Ishikawa (cell line): ENCODE measurements at regions not wholly inside any gene's neighbourhood (a gene's known extent, or its start where the extent isn't known, plus 50 kb on each side); places are given as distances from the start of the nearest gene placed in this dataset.

Experiments used
- CREB1 ChIP-seq: IDR thresholded peaks from 2 replicates; pipeline ENCODE4 v1.6.1; 2012; ENCODE audit warnings: low read depth
- EGR1 ChIP-seq: IDR thresholded peaks from 2 replicates; pipeline ENCODE4 v1.6.1; 2012
- EP300 ChIP-seq: IDR thresholded peaks from 2 replicates; pipeline ENCODE4 v1.6.1; 2012; ENCODE audit warnings: borderline replicate concordance
- FOXM1 ChIP-seq: IDR thresholded peaks from 2 replicates; pipeline ENCODE4 v1.6.1; 2012; ENCODE audit warnings: low read depth, borderline replicate concordance
- NFIC ChIP-seq: IDR thresholded peaks from 2 replicates; pipeline ENCODE4 v1.6.1; 2012
- RAD21 ChIP-seq: IDR thresholded peaks from 2 replicates; pipeline ENCODE4 v1.6.1; 2012; ENCODE audit warnings: low read depth
- TAF1 ChIP-seq: IDR thresholded peaks from 2 replicates; pipeline ENCODE4 v1.6.1; 2012; ENCODE audit warnings: low read depth, mild to moderate bottlenecking
- TCF12 ChIP-seq: IDR thresholded peaks from 2 replicates; pipeline ENCODE4 v1.6.1; 2012; ENCODE audit warnings: low read depth
- TEAD4 ChIP-seq: IDR thresholded peaks from 2 replicates; pipeline ENCODE4 v1.6.1; 2012
- YY1 ChIP-seq: IDR thresholded peaks from 2 replicates; pipeline ENCODE4 v1.6.1; 2012; ENCODE audit warnings: low read depth
- TF ChIP-seq, protein P1 (sequence below): IDR thresholded peaks from 2 replicates; pipeline ENCODE4 v1.6.1; 2012; ENCODE audit warnings: low read depth, mild to moderate bottlenecking
- TF ChIP-seq, protein P2 (sequence below): IDR thresholded peaks from 2 replicates; pipeline ENCODE4 v1.6.1; 2012
- TF ChIP-seq, protein P3 (sequence below): IDR thresholded peaks from 2 replicates; pipeline ENCODE4 v1.6.1; 2012

DNA sequence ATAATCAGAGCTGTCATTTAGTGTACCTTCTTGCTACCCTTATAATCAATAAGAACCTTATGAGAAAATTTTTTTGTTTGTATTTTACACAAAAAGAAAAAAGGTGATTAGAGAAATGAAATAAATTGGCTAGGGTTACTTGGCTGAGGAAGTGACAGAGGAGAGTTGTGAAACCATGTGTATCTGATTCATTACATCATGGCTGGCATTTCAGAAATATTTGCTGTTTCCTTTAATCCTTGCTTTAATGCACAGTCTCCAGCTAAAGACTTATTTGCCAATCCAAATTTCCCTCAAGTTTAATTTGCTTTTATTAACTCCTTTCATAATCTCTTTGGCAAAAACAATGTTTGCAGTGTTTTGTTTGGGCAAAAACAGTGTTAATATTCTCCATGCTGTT lies 543.1 kb downstream of the KIF4B start:
- TF ChIP-seq TEAD4 (no peak), EGR1 (no peak), RAD21 (no peak), EP300 (no peak), NFIC (no peak), YY1 (no peak), TAF1 (no peak), CREB1 (no peak), FOXM1 (no peak), TCF12 (no peak)
- TF ChIP-seq, protein P1, sequence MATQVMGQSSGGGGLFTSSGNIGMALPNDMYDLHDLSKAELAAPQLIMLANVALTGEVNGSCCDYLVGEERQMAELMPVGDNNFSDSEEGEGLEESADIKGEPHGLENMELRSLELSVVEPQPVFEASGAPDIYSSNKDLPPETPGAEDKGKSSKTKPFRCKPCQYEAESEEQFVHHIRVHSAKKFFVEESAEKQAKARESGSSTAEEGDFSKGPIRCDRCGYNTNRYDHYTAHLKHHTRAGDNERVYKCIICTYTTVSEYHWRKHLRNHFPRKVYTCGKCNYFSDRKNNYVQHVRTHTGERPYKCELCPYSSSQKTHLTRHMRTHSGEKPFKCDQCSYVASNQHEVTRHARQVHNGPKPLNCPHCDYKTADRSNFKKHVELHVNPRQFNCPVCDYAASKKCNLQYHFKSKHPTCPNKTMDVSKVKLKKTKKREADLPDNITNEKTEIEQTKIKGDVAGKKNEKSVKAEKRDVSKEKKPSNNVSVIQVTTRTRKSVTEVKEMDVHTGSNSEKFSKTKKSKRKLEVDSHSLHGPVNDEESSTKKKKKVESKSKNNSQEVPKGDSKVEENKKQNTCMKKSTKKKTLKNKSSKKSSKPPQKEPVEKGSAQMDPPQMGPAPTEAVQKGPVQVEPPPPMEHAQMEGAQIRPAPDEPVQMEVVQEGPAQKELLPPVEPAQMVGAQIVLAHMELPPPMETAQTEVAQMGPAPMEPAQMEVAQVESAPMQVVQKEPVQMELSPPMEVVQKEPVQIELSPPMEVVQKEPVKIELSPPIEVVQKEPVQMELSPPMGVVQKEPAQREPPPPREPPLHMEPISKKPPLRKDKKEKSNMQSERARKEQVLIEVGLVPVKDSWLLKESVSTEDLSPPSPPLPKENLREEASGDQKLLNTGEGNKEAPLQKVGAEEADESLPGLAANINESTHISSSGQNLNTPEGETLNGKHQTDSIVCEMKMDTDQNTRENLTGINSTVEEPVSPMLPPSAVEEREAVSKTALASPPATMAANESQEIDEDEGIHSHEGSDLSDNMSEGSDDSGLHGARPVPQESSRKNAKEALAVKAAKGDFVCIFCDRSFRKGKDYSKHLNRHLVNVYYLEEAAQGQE: no peak
- TF ChIP-seq, protein P2, sequence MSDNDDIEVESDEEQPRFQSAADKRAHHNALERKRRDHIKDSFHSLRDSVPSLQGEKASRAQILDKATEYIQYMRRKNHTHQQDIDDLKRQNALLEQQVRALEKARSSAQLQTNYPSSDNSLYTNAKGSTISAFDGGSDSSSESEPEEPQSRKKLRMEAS: no peak
- TF ChIP-seq, protein P3, sequence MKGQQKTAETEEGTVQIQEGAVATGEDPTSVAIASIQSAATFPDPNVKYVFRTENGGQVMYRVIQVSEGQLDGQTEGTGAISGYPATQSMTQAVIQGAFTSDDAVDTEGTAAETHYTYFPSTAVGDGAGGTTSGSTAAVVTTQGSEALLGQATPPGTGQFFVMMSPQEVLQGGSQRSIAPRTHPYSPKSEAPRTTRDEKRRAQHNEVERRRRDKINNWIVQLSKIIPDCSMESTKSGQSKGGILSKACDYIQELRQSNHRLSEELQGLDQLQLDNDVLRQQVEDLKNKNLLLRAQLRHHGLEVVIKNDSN: no peak
